Mesothelial cell of epicardium (in vitro differentiated cells): ENCODE measurements at regions not wholly inside any gene's neighbourhood (a gene's known extent, or its start where the extent isn't known, plus 50 kb on each side); places are given as distances from the start of the nearest gene placed in this dataset.

Experiments used
- DNase-seq, 2 experiments: peaks; one replicate each; pipeline ENCODE4 v3.0.0; 2021; ENCODE audit warnings: low spot score in 2 of 2; ENCODE audit not compliant: unreplicated experiment in 2 of 2
- H3K27ac Mint-ChIP-seq: 2 replicates; pipeline ENCODE4 v1.8.0; 2021; ENCODE audit warnings: mixed read lengths
- H3K27me3 Mint-ChIP-seq: 2 replicates; pipeline ENCODE4 v1.8.0; 2021; ENCODE audit warnings: low read depth, mixed read lengths
- H3K36me3 Mint-ChIP-seq: 2 replicates; pipeline ENCODE4 v1.8.0; 2021; ENCODE audit warnings: mixed read lengths
- H3K4me1 Mint-ChIP-seq: 2 replicates; pipeline ENCODE4 v1.8.0; 2021; ENCODE audit warnings: mixed read lengths
- H3K4me3 Mint-ChIP-seq: 2 replicates; pipeline ENCODE4 v1.8.0; 2021; ENCODE audit warnings: mild to moderate bottlenecking, moderate library complexity, mixed read lengths
- H3K9me3 Mint-ChIP-seq: 2 replicates; pipeline ENCODE4 v1.8.0; 2021; ENCODE audit warnings: mixed read lengths
- TF ChIP-seq, protein P1 (sequence below): fragments of 200-600 bp; sonication (generic); IDR thresholded peaks from one replicate; pipeline ENCODE4 v1.5.0; 2021; ENCODE audit warnings: antibody characterized with exemption; ENCODE audit not compliant: unreplicated experiment

- Mint-ChIP-seq H3K27me3 (no peaks in the 10 kb centered on the region), H3K27ac (no peak overlapping the region), H3K36me3 (no peaks in the 10 kb centered on the region), H3K9me3 (peaks cover 18% of the 10 kb centered on the region), H3K4me1 (peaks cover 22% of the 10 kb centered on the region), H3K4me3 (no peak overlapping the region)
- TF ChIP-seq, protein P1, sequence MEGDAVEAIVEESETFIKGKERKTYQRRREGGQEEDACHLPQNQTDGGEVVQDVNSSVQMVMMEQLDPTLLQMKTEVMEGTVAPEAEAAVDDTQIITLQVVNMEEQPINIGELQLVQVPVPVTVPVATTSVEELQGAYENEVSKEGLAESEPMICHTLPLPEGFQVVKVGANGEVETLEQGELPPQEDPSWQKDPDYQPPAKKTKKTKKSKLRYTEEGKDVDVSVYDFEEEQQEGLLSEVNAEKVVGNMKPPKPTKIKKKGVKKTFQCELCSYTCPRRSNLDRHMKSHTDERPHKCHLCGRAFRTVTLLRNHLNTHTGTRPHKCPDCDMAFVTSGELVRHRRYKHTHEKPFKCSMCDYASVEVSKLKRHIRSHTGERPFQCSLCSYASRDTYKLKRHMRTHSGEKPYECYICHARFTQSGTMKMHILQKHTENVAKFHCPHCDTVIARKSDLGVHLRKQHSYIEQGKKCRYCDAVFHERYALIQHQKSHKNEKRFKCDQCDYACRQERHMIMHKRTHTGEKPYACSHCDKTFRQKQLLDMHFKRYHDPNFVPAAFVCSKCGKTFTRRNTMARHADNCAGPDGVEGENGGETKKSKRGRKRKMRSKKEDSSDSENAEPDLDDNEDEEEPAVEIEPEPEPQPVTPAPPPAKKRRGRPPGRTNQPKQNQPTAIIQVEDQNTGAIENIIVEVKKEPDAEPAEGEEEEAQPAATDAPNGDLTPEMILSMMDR = no peak
- no peak for DNase-seq
Observed at GRCh38 chr5:143952809-143953208, 140.8 kb downstream of the HMHB1 start.

DNA sequence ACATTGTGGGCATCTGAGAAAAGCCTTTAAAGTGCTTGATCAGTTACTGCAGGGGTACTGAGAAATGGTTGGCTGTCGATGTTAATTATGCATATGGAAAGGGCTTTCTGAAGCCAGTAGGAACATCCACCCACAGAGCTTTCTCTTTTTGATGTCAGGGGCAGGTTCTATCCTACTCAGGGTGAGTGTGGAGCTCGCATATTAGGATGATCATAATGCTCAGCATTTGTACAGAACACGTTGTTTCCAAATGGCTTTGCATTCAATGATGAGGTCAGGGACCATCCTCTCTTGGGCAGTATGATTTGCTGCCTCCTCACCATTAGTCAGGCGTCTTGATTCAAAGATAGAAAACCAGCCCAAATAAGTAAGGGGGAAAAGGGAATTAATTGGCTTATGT lies 141.9 kb downstream of the HMHB1 start:
- DNase-seq = no peak
- no peak overlapping the region for H3K4me3 Mint-ChIP-seq
- H3K36me3 Mint-ChIP-seq = no peaks in the 10 kb centered on the region
- H3K4me1 Mint-ChIP-seq = peaks cover 22% of the 10 kb centered on the region
- no peak overlapping the region for H3K27ac Mint-ChIP-seq
- no peaks in the 10 kb centered on the region for H3K27me3 Mint-ChIP-seq
- TF ChIP-seq, protein P1 = no peak
- peaks cover 16% of the 10 kb centered on the region for H3K9me3 Mint-ChIP-seq

DNA sequence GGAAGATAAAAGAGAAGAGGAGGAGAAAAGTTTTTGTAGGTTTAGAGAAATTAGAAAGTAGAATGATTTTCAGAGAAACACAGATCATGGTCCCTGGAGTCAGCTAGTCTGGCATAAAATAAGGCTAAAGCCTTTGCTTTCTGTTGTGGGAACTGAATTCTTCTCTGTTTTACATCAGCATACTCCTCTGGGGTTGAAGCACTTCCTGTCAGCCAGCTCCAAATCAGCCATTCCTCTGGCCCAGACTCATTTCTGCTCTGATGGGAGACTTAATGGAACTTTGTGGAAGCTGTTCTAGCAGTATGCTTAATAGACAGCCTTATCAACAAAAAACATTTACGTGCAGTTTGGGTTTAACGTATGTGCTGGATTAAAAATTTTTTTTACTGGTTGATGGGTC lies 143.2 kb downstream of the HMHB1 start:
- H3K4me3 Mint-ChIP-seq = no peak overlapping the region
- H3K9me3 Mint-ChIP-seq = peaks cover 8% of the 10 kb centered on the region
- DNase-seq = no peak
- no peaks in the 10 kb centered on the region for H3K36me3 Mint-ChIP-seq
- peaks cover 22% of the 10 kb centered on the region for H3K4me1 Mint-ChIP-seq
- H3K27me3 Mint-ChIP-seq = no peaks in the 10 kb centered on the region
- TF ChIP-seq, protein P1 = no peak
- peak overlapping the region; percentile 78 for H3K27ac Mint-ChIP-seq

DNA sequence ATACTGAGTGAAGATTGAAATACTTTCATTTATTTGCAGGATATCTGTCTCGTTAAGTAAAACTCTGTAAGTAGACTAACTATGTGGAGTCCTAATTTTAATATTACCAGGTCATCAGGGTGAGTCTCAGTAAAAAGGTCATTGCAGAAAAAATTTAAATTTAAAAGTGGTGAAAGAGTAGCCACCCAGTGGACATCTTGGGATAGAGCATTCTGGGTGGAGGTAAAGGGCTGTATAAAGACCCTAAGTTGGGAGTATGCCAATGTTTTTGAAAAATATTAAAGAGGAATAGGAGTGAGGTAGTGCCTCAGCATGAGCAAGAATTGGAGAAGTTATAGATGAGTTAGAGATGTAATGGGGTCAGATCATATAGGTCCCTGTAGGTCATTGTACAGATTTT lies 145.5 kb downstream of the HMHB1 start:
- no peak for DNase-seq
- TF ChIP-seq, protein P1 = peak; percentile 36
- no peaks in the 10 kb centered on the region for H3K27me3 Mint-ChIP-seq
- H3K4me3 Mint-ChIP-seq = no peak overlapping the region
- peaks cover 22% of the 10 kb centered on the region for H3K4me1 Mint-ChIP-seq
- peak overlapping the region; percentile 30 for H3K27ac Mint-ChIP-seq
- H3K36me3 Mint-ChIP-seq = no peaks in the 10 kb centered on the region
- H3K9me3 Mint-ChIP-seq = no peaks in the 10 kb centered on the region

- DNase-seq = no peak
- H3K27ac Mint-ChIP-seq = no peak overlapping the region
- TF ChIP-seq, protein P1 = no peak
- peaks cover 2% of the 10 kb centered on the region for H3K4me1 Mint-ChIP-seq
- H3K4me3 Mint-ChIP-seq = no peak overlapping the region
- no peaks in the 10 kb centered on the region for H3K36me3 Mint-ChIP-seq
- H3K27me3 Mint-ChIP-seq = no peaks in the 10 kb centered on the region
- peaks cover 5% of the 10 kb centered on the region for H3K9me3 Mint-ChIP-seq
Observed at GRCh38 chr5:143962201-143962600, 150.2 kb downstream of the HMHB1 start.

DNA sequence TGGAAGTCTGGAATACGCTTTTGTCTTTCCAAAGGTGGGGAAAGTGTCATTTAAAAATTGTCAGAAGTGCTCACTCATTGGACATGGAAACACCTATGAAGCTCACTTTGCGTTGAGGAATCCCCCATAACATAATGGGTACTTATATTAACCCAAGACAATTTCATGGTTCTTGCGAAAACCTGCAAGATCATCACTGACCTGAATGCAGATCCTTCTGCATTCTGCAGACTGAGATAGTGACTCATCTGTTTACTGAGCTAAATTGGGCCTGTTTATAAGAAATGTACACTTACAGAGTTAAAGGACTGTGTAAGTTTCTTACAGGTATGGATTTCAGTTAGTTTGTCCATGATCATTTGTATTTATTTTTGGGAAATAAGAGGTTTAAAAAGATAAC lies 153.0 kb downstream of the HMHB1 start:
- H3K27me3 Mint-ChIP-seq = peaks cover 4% of the 10 kb centered on the region

More for the DNA sequence above, 153.0 kb downstream of the HMHB1 start:
- Mint-ChIP-seq H3K9me3 (peaks cover 5% of the 10 kb centered on the region), H3K4me1 (no peaks in the 10 kb centered on the region), H3K27ac (no peak overlapping the region), H3K36me3 (no peaks in the 10 kb centered on the region), H3K4me3 (no peak overlapping the region)
- DNase-seq = no peak
- TF ChIP-seq, protein P1 = no peak
